CD4-positive, alpha-beta T cell treated with Interleukin-15 for 1 hour (primary cell): ENCODE measurements at regions not wholly inside any gene's neighbourhood (a gene's known extent, or its start where the extent isn't known, plus 50 kb on each side); places are given as distances from the start of the nearest gene placed in this dataset.
"Not testable (repeated sequence)": the region's sequence is repeated elsewhere in the genome, so short reads cannot be mapped to it uniquely, and the experiment has no call there.

Source experiments
- DNase-seq: peaks from one replicate; pipeline ENCODE4 v3.0.0-alpha.2; 2020

- no peak for DNase-seq
These were observed 772.0 kb downstream of the LTN1 start for GRCh38 chr21:28220680-28221079.

- DNase-seq, result no peak
These were observed 775.6 kb downstream of the LTN1 start for GRCh38 chr21:28216976-28217523.

- no peak for DNase-seq
These were observed 777.3 kb downstream of the LTN1 start for GRCh38 chr21:28215214-28215954.

DNA sequence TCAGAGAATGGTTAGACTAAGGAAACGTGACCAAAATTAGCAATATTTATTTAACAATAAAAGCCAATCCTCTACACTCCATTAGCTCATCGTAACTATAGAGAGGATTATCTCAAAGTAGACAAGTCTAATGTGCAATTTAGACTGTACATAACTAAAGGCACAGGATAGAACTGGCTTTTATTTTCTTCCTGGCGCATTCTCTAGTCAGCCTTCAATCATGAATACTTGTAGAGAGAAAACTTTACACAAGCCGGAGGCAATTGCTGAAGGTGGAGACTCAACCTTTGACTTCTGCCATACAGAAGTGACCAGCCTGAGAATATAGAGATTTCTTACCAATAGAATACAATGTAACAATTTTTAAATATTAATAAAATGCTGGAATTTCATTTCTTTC, 777.9 kb downstream of the LTN1 start:
- DNase-seq, result no peak

- no peak for DNase-seq
These were observed 779.4 kb downstream of the LTN1 start for GRCh38 chr21:28213261-28213660.

GRCh38 chr21:28212061-28212460, 780.6 kb downstream of the LTN1 start:
- DNase-seq, result no peak

DNA sequence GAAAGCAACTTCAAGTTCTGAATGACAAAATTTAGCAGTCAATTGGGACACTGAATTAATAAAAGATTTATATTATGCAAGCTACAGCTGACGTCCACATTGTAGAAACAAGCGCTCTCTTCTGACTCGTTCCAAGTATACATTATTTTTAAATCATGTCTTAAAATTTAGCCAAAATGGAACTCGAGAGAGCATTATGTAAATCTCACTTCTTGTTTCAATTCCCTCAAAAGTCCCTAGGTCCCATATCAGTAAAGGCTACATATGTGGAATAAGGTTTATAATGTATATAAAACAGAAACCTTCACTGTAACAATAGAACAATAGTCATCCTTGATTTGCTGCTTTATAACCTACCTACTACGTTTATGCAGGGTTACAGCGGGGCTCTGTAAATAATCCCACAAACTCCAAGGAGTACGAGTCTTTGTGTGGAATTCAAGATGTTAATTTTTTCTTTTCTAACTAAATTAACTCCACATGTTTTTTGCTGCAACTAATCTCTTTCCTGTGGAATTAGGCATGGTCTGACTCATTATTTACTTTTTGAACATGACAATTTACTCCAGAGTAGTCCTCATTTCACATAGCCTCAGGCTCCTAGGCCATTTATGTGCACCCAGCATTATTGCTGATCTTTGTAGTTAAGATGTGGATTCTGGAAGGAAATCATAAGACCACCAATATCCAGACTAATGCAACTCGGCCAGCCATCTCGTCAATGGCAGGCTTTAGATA, 785.1 kb downstream of the LTN1 start:
- no peak for DNase-seq

- DNase-seq, result no peak
These were observed 792.0 kb downstream of the LTN1 start for GRCh38 chr21:28200726-28201125.

DNA sequence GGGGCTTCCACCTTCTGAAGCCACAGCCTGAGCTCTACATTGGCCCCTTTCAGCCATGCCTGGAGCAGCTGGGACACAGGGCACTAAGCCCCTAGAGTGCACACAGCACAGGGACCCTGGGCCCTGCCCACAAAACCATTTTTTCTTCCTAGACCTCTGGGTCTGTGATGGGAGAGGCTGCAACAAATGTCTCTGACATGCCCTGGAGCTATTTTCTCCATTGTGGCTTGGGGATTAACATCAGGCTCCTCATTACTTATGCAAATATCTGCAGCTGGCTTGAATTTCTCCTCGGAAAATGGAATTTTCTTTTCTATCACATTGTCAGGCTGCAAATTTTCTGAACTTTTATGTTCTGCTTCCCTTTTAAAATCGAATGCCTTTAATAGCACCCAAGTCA, 795.7 kb downstream of the LTN1 start:
- DNase-seq, result no peak

DNA sequence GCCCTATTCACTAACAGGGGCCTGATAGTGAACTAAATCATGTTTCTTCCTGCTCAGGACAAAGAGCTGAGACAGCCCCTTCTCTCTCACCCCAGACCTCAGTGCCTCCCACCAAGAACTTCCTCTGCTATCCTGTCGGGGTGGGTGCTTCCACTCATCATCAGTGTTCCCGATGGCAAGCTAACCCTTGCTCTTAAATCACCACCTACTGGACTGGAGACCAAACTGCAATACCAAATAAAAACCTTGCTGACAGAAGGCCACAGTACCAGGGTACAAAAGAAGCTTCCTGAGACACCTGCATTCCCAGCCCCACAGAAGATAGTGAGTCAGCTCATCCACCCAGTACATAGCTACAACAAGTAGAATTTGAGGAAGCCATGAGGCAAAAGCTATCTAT, 799.5 kb downstream of the LTN1 start:
- DNase-seq, result no peak

DNA sequence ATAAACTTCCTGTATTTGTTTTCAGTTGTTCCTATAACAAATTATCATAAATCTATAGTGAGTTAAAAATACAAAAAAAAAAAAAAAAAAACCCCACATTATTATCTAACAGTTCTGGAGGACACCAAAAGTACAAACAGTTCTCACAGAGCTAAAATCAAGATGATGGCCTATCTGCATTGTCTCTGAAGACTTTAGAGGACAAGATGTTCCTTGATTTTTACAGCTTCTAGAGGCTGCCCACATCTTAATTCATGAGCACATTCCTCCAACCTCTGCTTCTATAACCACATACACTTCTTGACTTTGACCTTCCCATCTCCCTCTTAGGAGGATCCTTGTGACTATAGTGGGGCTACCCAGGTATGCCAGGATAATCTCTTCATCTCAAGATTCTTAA, 806.1 kb downstream of the LTN1 start:
- no peak for DNase-seq

- DNase-seq, result no peak
These were observed 810.9 kb downstream of the LTN1 start for GRCh38 chr21:28181730-28182129.

GRCh38 chr21:28179136-28179535, 813.5 kb downstream of the LTN1 start:
- DNase-seq, result no peak

DNA sequence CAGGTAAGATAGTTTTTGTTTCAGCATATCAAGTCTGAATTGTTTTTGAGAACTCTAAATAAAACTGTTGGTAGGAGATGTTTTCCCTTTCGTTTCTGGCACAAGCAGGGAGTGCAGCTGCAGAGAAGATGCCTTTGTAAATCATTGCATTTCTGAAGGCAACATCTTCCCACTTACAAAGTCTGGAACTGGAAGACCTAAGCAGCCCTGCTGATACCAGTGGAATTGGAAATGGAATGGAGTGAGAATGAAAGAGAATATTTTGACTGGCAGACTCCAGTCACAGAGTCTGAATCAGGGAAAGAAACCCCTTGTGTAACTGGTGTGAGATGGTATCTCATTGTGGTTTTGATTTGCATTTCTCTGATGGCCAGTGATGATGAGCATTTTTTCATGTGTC, 815.6 kb downstream of the LTN1 start:
- no peak for DNase-seq

DNA sequence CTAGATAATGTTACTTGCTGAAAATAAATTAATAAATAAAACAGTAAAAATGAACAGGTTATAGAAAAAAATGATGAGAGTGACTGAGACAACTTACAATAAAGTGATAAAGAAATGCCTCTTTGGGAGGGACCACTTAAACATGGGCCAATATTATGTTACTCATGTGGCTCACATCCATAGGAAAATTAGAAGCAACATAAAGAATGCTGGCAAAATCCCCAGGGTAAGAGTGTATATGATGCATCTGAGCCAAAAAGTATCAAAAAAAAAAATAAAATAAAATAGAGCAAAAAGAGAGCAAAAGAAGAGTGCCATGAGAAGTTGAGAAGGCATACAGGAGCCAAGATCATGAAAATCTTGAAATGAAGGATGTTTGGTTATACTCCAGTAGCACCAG, 818.0 kb downstream of the LTN1 start:
- no peak for DNase-seq

- no peak for DNase-seq
These were observed 818.7 kb downstream of the LTN1 start for GRCh38 chr21:28174006-28174405.

GRCh38 chr21:28172376-28172775, 820.3 kb downstream of the LTN1 start:
- no peak for DNase-seq

DNA sequence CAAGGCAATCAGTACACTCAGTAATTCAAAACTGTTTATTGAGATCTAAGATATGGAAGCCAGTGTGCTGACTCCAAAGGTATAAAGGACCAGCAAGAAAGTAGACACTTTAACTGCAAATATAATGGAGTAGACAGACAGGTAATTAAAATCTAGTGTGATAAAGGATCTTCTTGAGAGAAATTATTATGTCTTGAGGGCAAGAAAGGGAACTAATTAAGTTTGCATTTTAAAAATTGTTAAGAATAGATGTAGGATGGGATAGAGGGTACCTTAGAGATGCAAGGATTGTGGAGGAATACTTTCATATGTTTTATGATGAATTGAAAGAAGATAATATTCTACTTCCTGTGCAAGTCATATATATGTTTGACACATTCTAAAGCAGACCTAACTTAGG, 825.3 kb downstream of the LTN1 start:
- no peak for DNase-seq

GRCh38 chr21:28164519-28164918, 828.2 kb downstream of the LTN1 start:
- DNase-seq, result not testable (repeated sequence)

- DNase-seq, result not testable (repeated sequence)
These were observed 830.6 kb downstream of the LTN1 start for GRCh38 chr21:28162052-28162451.

- DNase-seq, result no peak
These were observed 832.3 kb downstream of the LTN1 start for GRCh38 chr21:28160378-28160777.

DNA sequence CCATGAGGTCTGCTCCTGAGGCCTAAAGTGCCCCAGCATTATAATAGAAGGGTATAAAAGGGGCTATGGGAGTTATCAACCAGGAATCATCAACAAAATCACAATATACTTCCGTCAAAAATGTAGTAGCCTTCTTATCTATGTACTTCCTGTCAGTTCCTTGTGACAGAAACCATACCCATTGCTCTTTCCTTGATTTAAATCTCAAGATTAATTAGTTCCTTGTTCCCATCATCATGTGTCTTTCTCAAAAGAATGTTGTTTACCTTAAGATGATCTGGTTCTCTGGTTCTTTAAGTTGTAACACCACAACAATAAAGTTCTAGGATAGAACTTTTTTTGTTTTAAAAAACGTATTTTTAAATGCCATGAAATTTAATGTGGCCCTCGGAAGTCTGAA, 833.3 kb downstream of the LTN1 start:
- DNase-seq, result no peak

DNA sequence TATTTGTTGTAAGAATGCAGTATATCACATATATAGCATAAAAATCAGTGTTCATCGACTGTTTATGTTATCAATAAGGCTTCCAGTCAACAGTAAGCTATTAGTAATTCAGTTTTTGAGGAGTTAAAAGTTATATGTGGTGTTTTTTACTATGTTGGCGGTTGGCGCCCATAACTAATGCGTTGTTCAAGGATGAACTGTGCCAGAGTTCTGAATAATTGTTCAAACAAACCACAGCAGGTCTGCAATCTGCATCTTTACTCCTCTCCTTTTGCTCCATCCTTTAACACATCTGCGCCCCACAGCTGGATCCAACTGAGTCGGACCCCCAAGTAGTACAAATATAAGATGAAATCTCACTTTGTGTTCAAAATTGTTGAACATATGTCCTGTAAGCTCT, 836.1 kb downstream of the LTN1 start:
- DNase-seq, result no peak

DNA sequence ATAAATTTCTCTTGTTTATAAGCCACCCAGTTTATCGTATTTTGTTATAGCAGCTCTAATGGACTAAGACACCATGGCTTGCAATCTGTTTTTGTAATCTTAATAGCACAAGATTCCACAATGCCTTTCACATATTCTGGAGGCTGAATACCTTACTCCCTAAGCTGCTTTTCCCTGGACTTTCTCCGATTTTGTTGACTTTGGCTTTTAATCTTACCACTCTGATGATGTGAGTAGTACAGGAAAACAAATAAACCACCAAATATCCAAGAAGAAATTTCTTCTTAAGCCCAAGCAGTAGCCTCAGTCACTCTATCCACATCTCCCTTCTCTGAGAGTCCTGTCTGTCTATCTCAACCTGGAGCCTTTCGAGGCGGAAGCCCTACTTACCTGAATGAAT, 838.6 kb downstream of the LTN1 start:
- DNase-seq, result no peak
